22Rv1 (cell line): ENCODE measurements at regions not wholly inside any gene's neighbourhood (a gene's known extent, or its start where the extent isn't known, plus 50 kb on each side); places are given as distances from the start of the nearest gene placed in this dataset.

ENCODE experiments used
- CTCF ChIP-seq: fragments of 450-650 bp; IDR thresholded peaks from 2 replicates; pipeline ENCODE4 v1.5.1; 2017; ENCODE audit warnings: mild to moderate bottlenecking
- ZFX ChIP-seq: fragments of 450-650 bp; IDR thresholded peaks from 2 replicates; pipeline ENCODE4 v1.6.1; 2017; ENCODE audit warnings: antibody characterized with exemption, borderline replicate concordance

- TF ChIP-seq CTCF (no peak), ZFX (no peak)
Measured at GRCh38 chr14:86521843-86522242, 991.9 kb downstream of the FLRT2 start.
